HG03175 (cell line): ENCODE measurements at regions not wholly inside any gene's neighbourhood (a gene's known extent, or its start where the extent isn't known, plus 50 kb on each side); places are given as distances from the start of the nearest gene placed in this dataset.

Source experiments
- ATAC-seq: cut with Tn5 transposase; IDR thresholded peaks from one replicate; pipeline ENCODE4 v1.9.1; 2021; ENCODE audit warnings: mild to moderate bottlenecking, moderate library complexity; ENCODE audit not compliant: unreplicated experiment

DNA sequence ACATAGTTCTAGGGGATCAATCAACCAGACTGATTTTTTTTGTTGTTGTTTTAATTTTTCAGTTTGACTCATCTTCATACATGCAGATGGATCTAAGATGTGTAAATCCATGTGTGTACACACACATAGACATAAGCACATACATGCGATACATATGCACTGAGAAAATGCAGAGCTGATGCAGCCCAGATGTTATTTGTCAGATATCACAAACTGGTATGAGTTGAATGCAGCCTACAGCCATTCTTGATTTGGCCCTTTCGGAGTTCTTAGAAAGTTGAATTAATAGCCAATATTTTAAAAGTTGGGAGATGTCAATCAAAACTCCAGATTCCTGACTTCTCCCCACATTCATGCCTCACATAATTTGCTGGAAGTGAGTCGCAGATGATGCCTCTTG, 180.4 kb downstream of the SPATA18 start:
- no peak for ATAC-seq

DNA sequence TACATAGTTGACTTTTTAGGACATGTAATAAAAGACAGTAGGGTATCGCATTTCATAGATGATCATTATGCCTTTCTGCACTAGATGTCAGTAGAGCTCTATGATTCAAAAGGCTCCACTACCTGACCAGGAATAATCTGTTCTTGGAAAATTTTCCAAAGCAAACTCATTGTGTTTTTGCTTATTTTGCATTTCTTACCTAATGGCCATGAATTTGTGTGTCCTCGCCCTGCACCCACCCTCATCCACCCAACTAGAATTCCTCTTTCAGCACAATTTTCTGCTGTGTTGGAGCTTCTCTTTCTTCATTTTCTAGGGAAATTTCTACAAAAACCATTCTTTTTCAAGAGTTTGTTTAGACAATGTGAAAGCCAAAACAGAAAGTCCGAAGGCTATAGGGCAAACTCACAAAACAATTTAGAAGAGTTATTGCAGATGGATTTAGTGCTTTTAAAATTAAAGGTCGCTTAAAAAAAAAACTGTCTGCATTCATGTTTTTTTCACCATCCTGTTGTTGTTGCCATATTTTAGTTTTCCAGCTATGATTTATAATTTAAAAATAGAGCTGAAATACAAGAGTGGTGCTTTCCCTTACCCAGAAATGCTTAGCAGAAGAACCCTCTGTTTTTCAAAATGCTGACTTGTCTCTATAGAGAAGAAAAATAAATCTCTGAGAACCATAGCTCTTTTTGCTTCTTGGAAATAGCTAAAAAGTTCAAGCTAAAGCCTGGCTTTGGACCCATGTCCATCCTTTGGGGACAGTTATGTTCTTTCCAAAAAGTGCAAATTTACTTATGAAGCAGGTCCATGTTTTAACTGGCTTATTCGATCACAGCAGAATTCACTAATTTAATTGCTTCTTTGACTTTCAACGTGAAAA, 183.7 kb downstream of the SPATA18 start:
- ATAC-seq: no peak

DNA sequence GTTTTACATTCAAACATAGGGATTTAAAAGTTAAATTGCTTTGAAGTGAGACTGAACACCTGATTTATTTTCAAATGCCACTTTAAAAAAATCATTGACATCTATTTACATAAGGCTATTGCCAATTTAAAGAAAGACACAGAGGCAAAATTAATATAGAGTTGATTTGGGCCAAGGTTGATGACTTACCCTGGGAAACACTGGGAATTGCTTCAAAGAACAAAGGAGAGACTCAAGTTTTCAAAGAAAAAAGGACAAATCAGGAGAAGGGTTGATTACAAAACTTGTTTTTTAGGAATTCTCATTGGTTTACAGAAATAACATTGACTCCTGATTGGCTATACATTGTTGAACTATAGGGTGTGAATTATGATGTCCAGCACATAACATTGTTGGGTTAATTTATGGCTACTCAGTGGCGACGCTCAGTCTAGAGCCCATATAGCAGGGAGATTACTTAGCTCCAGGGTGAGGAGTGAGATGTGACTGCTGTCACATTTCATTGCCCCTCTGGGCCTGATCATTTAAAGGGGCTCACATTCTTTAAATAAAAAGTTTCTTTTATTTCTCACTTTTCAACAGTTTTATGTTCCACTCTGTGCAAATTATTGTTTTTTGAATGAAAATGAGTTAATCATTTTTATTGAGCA, 184.6 kb downstream of the SPATA18 start:
- no peak for ATAC-seq

DNA sequence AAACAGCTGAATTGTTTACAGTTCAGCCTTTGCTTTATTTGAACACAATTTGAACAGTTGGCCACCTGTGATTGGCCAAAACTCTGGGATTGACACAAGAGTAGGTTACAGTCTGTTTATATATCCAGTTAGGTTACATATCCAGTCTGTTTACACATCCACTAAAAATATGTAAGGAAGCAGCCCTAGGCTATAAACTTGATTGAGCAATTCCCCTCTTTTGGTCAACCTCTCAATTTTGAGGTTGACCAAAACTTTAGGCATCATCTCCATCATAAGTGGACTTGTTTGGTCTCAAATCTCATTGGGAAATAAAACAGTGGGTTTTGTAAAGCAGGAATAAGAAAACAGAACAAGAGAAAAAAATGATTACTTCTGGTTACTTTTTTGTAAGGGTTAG, 190.8 kb downstream of the SPATA18 start:
- no peak for ATAC-seq

DNA sequence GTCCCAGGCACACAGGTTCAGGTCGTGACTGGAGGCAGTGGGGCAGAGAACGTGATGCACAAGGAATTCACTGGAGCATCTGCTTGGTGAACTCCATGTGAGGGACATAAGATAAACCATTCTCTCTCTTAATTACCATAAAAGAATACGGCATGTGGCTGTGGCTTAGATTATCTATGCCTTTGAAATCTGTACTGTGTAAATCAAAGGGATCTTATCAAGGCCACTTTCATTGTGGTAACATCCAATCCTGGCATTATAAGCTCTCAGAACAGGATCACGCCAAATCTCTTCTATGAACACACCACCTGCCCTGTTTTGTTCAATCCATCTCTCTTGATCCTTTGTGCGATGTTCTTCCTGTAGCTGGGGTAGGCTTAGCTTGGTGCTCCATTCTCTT, 192.3 kb downstream of the SPATA18 start:
- no peak for ATAC-seq

DNA sequence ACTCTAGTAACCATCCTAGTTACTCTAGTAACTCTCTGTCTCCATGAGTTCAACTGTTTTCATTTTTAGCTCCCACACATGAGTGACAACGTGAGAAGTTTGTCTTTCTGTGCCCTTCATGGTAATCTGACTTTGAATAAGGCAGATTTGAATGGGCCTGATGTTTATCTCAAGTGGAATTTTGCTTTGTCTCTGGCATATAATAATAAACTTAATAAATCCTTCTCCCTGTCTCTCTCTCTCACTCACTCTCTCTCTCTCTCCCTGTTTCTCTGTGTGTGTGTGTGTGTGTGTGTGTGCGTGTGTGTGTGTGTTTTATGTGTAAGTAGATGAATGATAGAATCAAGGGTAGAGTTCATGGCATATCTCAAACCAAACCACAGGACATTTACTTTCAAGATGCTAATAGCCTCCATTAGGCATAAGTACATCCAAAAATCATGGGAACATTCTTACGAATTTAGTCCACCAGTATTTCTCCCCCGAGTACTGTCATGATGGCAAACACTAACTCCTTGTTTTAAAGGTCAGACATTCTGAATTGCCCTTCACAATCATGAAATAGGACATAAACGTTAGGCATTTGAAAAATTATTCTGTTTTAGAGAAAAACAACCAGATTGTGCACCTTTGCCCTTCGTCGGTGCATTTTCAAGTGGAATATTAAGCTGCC, 193.1 kb downstream of the SPATA18 start:
- no peak for ATAC-seq

DNA sequence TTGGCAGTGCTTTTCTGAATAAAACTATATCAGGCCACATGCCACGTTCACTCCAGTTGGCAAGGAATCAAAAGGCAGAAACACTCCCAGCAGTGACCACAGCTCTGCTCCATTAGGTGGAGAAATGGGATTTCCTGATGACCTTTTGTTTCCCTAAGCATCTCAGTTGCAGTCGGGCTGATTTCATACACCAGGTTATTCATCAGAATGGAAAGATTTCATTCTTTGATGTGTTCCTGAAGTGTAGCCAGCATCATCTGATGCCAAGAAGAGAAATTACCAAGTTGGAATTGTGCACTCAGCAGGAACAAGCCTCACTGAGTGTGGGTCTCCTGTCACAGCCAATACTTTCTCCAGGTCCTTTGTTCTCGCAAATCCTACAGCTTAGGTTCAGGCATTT, 193.7 kb downstream of the SPATA18 start:
- no peak for ATAC-seq

DNA sequence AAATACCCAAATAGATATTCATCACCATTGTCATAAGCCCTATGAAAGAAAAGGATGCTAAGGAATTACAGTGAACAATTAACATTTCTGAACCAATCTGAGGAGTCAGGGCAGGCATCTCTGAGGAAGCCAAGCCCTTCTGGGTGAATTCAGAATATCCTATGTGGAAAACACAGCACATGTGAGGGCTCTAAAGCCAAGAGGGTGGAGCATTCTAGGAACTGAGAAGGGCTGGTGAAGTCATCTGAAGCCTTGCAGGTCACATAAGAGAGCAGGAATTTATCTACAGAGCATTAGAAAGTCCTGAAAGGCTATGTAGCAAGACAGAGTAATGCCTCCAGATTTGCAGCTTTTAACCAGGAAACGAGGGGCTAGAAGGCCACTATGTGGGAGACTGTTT, 195.7 kb downstream of the SPATA18 start:
- ATAC-seq: no peak

DNA sequence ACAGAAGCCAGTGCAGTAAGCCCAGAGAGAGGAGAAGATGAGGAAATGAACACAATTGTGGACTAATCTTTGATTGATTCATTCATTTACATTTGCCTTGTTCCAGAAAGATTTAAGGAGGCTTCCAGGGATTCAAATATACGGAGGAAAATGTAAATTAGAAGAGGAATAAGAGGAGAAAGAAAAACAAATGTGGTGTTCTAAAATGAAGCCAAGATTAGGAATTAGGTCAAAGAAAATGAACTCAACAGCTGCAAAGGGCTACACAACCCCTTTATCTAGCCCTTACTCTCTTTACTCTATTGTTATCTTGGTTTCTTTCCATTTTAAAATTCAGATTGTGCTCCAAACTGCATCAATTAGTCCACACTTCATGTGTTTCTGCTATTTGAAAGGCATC, 196.8 kb downstream of the SPATA18 start:
- no peak for ATAC-seq

DNA sequence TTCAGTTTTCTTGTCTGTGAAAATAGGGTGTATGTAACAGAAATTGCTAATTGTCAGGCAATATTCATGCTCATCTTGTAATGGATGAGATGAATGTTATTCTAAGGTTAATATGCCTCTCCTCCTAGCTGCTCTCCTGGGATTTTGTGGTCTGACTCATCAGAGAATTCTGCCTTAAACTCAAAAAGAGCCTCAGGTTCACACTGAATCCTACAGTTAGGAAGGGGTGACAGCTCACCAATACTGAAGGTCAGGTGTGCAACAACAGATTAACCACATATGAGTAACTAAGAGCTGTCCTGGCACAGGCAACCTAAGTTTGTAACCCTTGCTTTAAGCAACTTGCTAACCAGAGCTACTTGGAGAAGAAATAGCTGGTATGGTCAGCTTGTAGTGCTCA, 197.7 kb downstream of the SPATA18 start:
- no peak for ATAC-seq

DNA sequence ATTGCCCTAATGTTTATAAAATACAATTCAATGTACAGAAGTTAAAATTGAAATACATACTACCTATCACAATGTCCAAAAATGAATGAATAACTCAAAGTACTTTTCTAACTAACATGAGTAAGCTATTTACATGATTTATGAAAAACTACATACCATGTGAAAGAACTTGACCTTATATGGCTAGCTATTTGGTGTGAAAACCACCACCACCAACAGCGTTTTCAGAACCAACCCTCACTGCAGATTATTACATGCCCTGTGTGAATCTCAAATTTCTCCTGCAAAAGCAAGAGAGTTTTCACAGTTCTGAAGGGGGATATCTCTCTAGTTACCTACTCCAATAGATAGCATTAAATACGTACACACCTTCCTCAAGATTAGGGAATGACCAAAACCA, 198.5 kb downstream of the SPATA18 start:
- peak; percentile 49 for ATAC-seq

DNA sequence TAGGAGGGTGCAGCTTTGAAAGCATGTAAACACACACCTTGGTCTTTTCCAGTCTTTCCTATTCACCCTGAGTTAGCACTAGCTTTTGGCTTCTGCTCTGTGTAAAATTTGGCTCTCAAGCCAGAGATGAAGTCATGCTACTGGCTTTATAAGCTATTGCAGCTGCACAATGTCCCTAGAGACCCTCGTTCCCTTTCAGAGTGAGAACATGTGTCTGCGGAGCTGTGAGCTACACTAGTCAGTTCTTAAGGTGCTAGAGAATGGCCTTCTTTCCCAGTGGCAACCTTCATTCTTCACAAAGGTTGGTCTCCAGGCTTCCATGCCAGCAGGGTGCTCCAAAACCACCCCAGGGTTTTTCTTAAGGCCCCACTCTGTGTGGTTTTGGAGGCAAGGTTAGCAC, 199.1 kb downstream of the SPATA18 start:
- no peak for ATAC-seq

DNA sequence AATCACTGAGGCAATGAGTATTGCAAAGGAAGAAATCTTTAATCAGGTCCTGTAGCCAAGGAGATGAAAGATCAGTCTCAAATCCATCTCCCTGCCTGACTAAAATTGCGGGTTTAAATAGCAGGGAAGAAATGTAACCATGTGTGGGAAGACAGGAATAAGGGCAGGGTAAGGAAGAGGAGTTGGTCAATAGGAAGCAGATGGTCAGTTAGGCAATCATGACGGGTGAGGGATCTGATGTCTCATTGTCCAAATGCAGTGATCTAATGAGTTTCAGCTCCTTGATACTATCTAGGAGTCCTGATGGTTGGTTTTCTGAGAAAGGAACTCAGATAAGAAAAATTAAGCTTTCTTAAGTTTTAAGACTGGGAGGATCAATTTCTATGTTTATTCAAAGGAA, 200.8 kb downstream of the SPATA18 start:
- no peak for ATAC-seq

DNA sequence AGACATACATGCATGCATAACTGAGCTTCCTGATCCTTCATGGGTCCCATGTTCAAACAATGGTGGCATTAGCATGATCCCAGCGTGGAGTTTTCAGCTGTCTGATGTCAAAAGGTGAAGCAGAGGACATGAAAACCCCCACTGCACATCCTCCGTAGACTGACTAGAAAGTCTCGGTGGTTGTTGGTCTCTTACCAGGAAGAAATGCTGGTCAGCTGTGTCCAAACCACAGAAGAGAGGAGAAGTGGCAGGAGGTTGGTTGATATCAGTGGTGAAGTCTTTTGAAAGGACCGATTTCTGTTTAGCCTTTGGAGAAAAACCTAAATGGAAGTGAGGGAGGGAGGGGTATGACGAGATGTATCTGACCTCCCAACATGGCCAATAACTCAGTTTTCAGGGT, 201.9 kb downstream of the SPATA18 start:
- no peak for ATAC-seq

DNA sequence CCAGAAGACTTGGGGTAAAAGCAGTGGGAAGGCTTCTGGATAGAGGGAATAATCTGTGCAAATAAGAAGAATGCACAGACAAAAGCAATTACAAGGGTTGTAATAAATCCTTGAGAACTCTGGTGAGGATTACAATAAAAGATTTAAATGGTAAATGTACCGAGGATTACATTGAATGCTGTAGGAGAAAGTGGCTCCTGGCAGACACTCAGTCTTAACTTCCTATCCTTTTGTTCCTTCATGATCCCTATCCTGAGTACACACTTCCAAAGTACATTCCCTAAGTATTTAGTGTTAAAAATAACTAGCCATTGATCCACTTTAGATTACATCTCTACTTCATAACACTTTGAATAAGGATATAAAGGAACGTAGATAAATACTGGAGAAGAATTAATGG, 205.4 kb downstream of the SPATA18 start:
- ATAC-seq: no peak

DNA sequence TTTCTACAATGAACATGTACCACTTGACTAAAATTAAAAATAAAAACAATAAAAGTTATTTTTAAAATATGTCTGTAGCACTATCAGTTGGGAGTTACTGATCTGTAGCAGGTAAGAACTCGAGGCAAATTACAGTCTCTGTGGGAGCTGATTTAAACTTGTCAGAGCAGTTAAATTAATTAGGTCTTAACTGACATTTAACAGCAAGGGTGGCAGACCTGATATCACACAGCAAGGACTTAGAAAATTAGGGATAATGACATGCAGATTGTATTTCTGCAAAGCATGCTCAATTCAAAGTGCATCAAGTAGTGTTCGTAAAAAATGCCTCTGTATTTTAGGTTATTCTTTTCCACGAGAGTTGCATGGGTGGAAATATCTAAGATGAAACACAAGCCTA, 208.9 kb downstream of the SPATA18 start:
- no peak for ATAC-seq

DNA sequence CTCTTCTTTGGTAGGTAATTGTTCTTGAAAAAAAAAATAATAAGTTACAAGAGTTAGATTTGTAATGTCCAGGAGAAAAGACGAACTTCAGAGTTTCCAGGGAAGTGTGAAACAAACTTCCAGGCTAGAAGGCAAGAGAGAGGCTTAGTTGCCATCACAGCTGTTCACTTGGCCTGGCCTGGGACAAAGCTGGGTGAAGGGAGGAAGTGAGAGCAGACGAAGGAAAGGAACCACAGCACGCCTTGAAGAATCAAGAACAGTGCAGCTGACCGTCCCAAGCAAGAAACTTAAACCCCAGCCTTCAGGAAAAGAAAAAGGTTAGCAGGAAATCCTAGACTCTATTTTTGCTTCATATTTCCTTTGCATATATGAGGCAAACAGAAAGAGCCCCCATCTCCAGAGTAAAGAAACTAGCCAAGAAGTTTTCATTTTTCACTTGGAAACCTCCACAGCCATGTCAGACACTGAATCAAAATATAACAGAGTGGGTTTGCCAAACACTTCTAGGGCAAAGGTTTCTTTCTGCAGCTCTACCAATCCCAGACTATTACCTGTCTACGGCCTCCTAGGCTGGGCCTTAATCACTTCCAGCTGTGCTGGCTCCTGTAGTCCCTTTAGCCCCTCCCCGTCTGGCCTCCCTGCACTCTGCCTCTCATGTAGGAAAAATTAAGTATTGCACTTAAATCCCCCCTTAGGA, 209.6 kb downstream of the SPATA18 start:
- no peak for ATAC-seq

DNA sequence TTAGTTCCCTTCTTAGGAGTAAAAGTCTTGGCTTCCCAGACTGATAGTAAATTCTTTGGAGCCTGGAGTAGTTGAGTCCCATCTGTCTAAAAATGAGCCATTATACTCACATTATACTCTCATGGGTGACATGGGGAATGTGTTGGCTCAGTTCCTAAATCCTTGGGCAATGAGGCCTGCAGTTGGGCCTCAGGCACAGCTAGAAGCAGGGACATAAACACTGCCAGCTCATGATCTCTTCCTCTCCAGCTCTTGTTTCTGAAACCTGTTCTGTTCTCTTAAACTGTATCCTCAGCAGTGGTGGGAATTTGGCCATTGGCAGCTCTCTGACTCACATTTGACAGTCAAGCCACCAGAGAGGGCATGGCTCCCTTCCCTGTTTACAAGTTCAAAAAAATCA, 212.5 kb downstream of the SPATA18 start:
- no peak for ATAC-seq

DNA sequence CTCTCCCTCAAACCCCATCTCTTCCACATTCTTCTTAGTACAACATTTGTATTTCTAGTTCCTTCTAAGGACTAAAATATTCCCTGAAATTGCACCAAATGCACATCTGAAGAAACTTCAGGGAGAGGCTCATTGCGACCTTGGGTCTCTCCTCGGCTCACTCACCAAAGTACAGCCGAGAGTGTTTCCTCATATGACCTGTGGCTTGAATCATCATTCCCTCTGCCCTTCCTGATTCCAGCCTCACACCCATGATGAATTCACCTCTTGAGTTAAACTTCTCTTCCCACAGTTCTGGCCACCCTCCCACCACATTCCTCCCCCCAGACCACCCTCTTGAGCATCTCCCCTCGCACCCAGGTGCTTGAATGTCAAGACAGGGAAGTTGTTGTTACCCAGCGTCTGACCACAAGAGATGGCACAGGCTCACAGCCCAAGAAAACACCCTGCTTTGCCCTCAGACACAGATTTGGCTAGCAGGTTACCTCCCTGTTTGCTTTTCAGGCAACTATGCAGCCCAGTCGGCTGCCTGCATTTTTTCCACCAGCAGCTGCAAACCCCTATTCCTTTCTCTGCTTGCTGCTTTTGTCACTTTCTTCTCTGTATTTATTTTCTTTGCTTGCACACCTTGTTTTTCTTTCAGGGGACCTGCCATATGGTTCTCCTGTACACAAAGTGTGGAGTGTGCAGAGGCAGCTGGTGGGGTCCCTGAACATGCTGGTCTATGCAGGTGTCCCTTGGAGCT, 214.8 kb downstream of the SPATA18 start:
- no peak for ATAC-seq

DNA sequence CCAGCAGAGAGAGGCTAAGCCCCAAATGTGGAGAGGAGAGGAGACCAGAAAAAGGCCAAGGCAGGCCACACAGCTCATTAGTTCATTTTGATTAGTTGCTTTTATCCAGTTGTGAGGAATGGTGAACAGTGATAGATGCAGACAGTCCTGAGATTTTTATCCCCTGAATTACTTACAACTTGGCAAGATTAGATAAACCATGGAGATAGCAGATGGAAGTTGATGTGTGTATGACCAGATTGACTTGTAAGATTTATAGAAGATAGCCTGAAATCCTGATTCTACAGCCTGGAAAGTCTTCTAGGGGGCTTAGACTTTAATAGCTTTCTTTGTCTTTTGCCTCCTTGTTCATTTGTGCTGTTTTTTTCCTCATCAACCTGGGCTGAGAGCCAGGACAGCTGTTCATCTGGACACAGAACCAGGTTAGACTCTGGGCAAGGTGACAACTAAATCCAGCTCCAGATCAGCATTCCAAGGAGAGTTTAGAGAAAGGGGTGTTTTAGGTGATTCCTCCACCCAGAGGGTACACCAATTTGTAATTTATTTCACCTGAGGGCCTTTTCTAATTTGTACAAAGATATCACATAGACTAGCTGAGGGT, 215.5 kb downstream of the SPATA18 start:
- no peak for ATAC-seq
